Neutrophil (primary cell): ENCODE measurements at regions not wholly inside any gene's neighbourhood (a gene's known extent, or its start where the extent isn't known, plus 50 kb on each side); places are given as distances from the start of the nearest gene placed in this dataset.

Source experiments
- H3K27ac ChIP-seq: fragments of 200-600 bp; sonication (generic); 2 replicates; pipeline ENCODE4 v1.5.1; 2016; ENCODE audit warnings: mild to moderate bottlenecking, moderate library complexity
- H3K27me3 ChIP-seq: fragments of 200-600 bp; sonication (generic); 2 replicates; pipeline ENCODE4 v1.6.0; 2016; ENCODE audit warnings: mild to moderate bottlenecking
- H3K36me3 ChIP-seq: fragments of 200-600 bp; sonication (generic); 2 replicates; pipeline ENCODE4 v1.5.1; 2017
- H3K4me1 ChIP-seq, 2 experiments: fragments of 200-600 bp in 1 of 2; sonication (generic) in 1 of 2; 1 replicate in 1 of 2; 2 replicates in 1 of 2; pipeline versions ENCODE4 v1.5.1 to v1.6.1; 2013 to 2016; ENCODE audit warnings: low read depth in 1 of 2, low read length in 1 of 2, mild to moderate bottlenecking in 1 of 2, moderate library complexity in 1 of 2; ENCODE audit not compliant: control insufficient read depth in 1 of 2, insufficient read depth in 1 of 2
- H3K4me3 ChIP-seq, 2 experiments: fragments of 200-600 bp in 1 of 2; sonication (generic) in 1 of 2; 1 replicate in 1 of 2; 2 replicates in 1 of 2; pipeline ENCODE4 v1.5.1; 2013 to 2016; ENCODE audit warnings: low read depth in 1 of 2, low read length in 1 of 2, mild to moderate bottlenecking in 1 of 2, moderate library complexity in 1 of 2
- H3K9me3 ChIP-seq: fragments of 200-600 bp; sonication (generic); 2 replicates; pipeline ENCODE4 v1.5.1; 2016
- TF ChIP-seq, protein P1 (sequence below): fragments of 200-600 bp; sonication (generic); IDR thresholded peaks from 2 replicates; pipeline ENCODE4 v1.5.1; 2016; ENCODE audit warnings: antibody characterized with exemption

DNA sequence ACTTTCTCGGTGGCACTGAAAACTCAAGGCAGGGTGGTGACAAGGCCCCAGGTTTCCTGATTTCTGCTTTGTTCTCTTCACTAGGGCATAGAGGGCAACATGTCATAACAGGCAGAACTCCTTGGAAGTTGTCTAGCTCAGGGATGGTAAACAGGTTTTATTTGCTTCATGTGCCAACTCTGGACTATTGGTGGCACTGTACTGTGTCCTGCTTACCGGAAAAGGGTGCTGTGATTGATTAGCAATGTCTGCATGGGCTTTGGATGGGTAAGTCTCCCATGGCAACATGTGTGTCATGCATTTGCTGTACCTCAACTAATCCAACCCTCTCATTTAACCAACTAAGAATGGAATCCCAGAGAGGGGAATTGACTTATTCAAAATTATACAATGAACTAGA is 70.7 kb upstream of the USP24 start:
- Histone ChIP-seq H3K4me3 (no peak overlapping the region), H3K4me1 (no peaks in the 10 kb centered on the region), H3K27ac (no peak overlapping the region), H3K27me3 (no peaks in the 10 kb centered on the region), H3K9me3 (no peaks in the 10 kb centered on the region), H3K36me3 (no peaks in the 10 kb centered on the region)
- TF ChIP-seq, protein P1, sequence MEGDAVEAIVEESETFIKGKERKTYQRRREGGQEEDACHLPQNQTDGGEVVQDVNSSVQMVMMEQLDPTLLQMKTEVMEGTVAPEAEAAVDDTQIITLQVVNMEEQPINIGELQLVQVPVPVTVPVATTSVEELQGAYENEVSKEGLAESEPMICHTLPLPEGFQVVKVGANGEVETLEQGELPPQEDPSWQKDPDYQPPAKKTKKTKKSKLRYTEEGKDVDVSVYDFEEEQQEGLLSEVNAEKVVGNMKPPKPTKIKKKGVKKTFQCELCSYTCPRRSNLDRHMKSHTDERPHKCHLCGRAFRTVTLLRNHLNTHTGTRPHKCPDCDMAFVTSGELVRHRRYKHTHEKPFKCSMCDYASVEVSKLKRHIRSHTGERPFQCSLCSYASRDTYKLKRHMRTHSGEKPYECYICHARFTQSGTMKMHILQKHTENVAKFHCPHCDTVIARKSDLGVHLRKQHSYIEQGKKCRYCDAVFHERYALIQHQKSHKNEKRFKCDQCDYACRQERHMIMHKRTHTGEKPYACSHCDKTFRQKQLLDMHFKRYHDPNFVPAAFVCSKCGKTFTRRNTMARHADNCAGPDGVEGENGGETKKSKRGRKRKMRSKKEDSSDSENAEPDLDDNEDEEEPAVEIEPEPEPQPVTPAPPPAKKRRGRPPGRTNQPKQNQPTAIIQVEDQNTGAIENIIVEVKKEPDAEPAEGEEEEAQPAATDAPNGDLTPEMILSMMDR: no peak

DNA sequence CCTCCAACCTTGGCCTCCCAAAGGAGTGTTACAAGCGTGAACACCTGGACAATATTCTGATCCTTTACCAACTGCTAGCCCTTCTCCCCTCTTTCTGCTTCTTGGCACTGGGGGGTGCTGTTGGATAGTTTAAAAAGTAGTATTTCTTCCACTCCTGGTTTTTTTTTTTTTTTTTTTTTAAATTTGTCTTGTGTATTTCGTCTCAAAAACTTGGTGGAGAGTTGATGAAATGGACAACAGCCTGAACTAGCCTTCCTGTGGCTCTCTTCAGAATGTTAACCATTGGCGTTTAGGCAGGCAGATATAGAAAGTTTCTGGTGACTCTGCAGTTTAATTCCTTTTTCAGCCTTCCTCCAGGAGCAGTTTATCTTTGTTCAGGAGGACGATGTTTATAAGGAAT is 69.7 kb upstream of the USP24 start:
- Histone ChIP-seq H3K4me3 (no peak overlapping the region), H3K27ac (no peak overlapping the region), H3K4me1 (no peaks in the 10 kb centered on the region), H3K36me3 (no peaks in the 10 kb centered on the region), H3K9me3 (no peaks in the 10 kb centered on the region), H3K27me3 (no peaks in the 10 kb centered on the region)
- TF ChIP-seq, protein P1: no peak

DNA sequence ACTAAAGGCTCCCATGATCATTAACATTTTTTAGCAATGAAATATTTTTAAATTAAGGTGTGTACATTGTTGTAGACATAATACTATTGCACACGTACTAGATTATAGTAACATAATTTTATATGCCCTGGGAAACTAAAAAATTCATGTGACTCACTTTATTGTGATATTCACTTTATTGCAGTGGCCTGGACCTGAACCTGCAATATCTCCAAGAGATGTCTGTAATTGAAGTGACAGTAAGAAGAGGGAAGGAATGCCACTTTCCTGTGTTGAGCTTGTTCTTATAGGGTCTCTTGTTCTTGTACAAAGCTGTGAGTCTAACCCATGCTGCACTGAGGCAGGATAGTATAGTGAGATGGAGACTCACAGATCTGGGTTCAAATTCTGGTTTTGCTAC is 66.9 kb upstream of the USP24 start:
- H3K4me1 ChIP-seq: no peaks in the 10 kb centered on the region
- H3K27me3 ChIP-seq: no peaks in the 10 kb centered on the region
- TF ChIP-seq, protein P1: no peak
- H3K9me3 ChIP-seq: no peaks in the 10 kb centered on the region
- H3K4me3 ChIP-seq: no peak overlapping the region
- no peak overlapping the region for H3K27ac ChIP-seq
- H3K36me3 ChIP-seq: no peaks in the 10 kb centered on the region

DNA sequence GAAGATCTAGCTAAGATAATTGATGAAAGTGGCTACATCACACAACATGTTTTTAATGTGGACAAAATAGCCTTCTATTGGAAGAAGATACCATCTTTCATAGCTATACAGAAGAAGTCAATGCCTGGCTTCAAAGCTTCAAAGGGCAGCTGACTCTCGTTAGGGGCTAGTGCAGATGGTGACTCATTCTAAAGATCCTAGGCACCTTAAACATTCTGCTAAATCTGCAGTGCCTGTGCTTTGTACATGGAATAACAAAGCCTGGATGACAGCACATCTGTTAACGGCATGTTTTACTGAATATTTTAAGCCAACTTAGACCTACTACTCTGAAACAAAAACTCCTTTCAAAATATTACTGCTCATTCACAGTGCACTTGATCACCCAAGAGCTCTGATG is 65.6 kb upstream of the USP24 start:
- Histone ChIP-seq H3K4me1 (no peaks in the 10 kb centered on the region), H3K4me3 (no peak overlapping the region), H3K27ac (no peak overlapping the region), H3K27me3 (no peaks in the 10 kb centered on the region), H3K9me3 (no peaks in the 10 kb centered on the region), H3K36me3 (no peaks in the 10 kb centered on the region)
- TF ChIP-seq, protein P1: no peak

DNA sequence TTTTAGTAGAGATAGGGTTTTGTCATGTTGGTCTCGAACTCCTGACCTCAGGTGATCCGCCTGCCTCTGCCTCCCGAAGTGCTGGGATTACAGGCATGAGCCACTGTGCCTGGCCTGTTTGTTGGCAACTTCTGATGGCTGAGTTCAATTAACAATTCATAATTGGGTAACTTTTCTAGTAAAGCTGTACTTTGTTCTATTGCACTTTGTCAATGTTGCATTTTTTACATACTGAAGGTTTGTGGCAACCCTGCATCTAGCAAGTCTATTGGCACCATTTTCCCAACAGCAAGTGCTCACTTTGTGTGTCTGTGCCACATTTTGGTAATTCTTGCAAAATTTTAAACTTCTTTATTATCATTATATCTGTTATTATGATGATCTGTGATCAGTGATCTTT is 64.5 kb upstream of the USP24 start:
- TF ChIP-seq, protein P1: no peak
- no peak overlapping the region for H3K27ac ChIP-seq
- no peak overlapping the region for H3K4me3 ChIP-seq
- H3K4me1 ChIP-seq: no peaks in the 10 kb centered on the region
- H3K27me3 ChIP-seq: no peaks in the 10 kb centered on the region
- no peaks in the 10 kb centered on the region for H3K9me3 ChIP-seq
- no peaks in the 10 kb centered on the region for H3K36me3 ChIP-seq

DNA sequence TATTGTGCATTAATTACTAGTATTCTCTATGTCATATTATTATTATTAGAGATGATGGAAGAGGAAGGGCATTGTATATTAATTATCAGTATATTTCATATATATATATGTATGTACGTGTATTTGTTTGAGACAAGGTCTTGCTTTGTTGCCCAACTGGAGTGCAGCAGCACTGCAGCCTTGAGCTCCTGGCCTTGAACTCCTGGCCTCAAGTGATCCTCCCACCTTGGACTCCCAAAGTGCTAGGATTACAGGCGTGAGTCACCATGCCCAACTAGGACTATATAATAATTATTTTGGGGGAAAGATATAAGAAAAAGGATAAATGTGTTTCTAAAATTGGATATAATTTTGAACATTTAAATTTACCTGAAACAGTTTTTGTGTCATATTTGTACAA is 63.2 kb upstream of the USP24 start:
- H3K27me3 ChIP-seq: no peaks in the 10 kb centered on the region
- no peaks in the 10 kb centered on the region for H3K4me1 ChIP-seq
- H3K27ac ChIP-seq: no peak overlapping the region

More for the DNA sequence above, 63.2 kb upstream of the USP24 start:
- no peaks in the 10 kb centered on the region for H3K36me3 ChIP-seq
- TF ChIP-seq, protein P1: no peak
- H3K4me3 ChIP-seq: no peak overlapping the region
- H3K9me3 ChIP-seq: no peaks in the 10 kb centered on the region
